NCI-H2171 treated with DMSO at 0.1 percent for 48 hours (cell line): ENCODE measurements at regions not wholly inside any gene's neighbourhood (a gene's known extent, or its start where the extent isn't known, plus 50 kb on each side); places are given as distances from the start of the nearest gene placed in this dataset.

Experiments used
- DNase-seq: peaks from one replicate; lab custom pipeline; 2025; lab: John Stamatoyannopoulos, UW

DNA sequence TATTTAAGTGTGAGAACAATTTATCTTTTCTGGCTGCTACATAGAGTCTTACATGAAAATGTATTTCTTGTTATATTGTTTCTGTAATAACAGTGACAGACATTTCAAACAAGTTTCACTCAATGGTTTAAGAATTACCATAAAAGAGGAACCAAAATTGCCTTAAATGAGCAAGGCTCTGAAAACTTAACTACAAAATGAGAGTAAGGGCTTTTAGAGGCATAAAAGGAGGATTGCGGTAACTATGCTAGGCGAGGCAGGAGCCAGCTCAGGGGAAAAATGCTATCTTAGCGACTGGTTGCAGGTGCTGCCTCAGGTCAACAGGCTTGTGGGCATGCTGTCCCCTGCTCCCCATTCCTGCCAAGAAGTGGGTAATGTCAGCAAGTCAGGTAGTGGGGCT, 81.7 kb upstream of the MSI2 start:
- no peak for DNase-seq

DNA sequence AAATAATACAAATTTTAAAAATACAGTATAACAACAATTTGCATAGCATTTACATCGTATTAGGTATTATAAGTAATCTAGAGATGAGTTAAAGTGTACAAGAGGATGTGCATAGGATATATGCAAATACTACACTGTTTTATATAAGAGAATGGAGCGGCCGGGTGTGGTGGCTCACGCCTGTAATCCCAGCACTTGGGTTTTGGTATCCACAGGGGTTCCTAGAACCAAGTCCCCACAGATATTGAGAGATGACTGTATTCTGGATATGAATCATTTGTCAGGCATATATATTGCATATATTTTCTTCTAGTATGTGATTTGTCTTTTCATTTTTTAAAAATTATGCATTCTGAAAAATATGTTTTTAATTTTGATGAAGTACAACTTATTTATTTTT, 77.5 kb upstream of the MSI2 start:
- no peak for DNase-seq

GRCh38 chr17:57182621-57183020, 73.7 kb upstream of the MSI2 start:
- no peak for DNase-seq

GRCh38 chr17:57186226-57187019, 69.9 kb upstream of the MSI2 start:
- DNase-seq: peak; percentile 56

GRCh38 chr17:57187391-57187790, 68.9 kb upstream of the MSI2 start:
- no peak for DNase-seq

DNA sequence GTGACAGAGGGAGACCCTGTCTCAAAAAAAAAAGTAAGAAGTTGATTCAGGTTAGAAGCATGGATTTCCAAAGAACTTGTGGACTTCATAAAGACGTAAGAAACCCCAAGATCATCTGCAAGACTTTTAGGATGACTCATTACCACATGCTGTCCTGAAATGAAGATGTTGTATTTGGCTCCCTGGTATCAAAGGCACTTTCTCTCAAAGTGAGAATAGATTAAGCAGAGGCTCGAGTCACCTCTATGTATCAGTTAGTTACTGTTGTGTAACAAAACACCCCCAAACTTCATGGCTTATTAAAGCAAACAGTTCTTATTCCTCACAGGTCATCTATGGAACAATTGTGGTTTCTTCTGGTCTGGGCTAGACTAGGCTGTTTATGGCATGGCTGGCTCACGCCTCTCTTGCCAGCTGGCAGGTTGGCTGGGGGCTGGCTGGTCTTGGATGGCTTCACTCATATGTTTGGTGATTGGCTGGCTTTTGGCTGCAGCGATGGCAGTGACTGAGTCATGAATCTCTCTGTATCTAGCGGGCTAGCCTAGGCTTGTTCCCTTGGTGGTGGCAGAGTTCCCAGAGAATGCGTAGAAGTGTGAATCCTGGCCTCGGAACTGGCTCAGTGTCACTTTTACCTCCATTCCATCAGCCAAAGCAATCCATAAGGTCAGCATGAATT, 60.4 kb upstream of the MSI2 start:
- peak; percentile 69 for DNase-seq

DNA sequence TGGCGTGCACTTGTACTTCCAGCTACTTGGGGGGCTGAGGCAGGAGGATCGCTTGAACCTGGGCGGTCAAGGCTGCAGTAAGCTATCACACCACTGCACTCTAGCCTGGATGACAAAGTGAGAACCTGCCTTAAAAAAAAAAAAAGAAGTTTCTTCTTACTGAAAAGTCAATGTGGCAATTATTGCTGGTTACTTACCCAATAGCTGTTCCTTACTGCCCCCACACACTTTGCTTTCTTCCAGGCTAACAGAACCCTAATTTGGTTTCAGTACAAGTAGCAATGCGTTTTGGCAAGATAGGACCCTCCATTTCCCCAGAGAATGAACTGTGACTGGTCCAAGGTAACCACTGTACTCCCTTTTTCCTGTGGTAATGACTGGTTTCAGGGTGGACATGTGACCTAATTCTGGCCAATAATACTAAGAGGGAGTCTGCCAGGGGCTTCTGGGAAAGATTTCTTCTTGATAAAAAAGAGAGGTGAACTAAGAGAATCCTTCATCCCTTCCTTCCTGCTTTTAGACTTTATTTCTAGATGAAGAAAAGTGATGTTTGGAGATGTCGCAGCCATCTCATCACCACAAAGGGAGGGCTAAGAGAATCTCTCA, 58.8 kb upstream of the MSI2 start:
- no peak for DNase-seq

GRCh38 chr17:57201481-57201880, 54.8 kb upstream of the MSI2 start:
- DNase-seq: no peak

DNA sequence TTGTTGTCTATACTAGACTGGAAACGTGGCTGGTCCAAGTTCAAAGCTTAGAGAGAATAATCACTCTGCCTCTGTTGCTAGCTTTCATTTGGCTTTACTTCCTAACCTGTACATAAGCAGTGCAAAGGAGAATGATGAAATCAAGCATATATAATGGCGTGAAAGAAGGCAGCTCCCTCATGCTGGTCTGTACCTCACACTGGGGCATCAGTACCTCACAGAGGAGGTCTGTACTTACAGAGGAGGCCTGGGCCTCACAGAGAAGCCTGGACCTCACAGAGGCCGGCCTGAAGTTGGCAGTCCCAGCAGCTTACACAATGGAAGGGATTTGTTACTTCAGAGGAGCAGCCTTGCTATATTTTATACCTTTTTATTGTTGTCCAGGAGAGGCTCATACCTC, 53.3 kb upstream of the MSI2 start:
- no peak for DNase-seq
